ENCODE measurements at regions not wholly inside any gene's neighbourhood (a gene's known extent, or its start where the extent isn't known, plus 50 kb on each side); places are given as distances from the start of the nearest gene placed in this dataset.

GRCh38 chr4:57278780-57279179 is 168.6 kb upstream of the IGFBP7 start:
- TF ChIP-seq, protein P1, sequence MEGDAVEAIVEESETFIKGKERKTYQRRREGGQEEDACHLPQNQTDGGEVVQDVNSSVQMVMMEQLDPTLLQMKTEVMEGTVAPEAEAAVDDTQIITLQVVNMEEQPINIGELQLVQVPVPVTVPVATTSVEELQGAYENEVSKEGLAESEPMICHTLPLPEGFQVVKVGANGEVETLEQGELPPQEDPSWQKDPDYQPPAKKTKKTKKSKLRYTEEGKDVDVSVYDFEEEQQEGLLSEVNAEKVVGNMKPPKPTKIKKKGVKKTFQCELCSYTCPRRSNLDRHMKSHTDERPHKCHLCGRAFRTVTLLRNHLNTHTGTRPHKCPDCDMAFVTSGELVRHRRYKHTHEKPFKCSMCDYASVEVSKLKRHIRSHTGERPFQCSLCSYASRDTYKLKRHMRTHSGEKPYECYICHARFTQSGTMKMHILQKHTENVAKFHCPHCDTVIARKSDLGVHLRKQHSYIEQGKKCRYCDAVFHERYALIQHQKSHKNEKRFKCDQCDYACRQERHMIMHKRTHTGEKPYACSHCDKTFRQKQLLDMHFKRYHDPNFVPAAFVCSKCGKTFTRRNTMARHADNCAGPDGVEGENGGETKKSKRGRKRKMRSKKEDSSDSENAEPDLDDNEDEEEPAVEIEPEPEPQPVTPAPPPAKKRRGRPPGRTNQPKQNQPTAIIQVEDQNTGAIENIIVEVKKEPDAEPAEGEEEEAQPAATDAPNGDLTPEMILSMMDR (IDR thresholded peaks at IDR 0.05) = no peak
- no peaks in the 10 kb centered on the region for H3K9me3 ChIP-seq
- no peak overlapping the region for H3K4me3 ChIP-seq
- H3K27me3 ChIP-seq (ENCODE audit: insufficient read depth in 3 of 3, low read length in 2 of 3) = no peaks in the 10 kb centered on the region
- H3K36me3 ChIP-seq (ENCODE audit: insufficient read depth in 1 of 2, low read depth in 1 of 2) = no peaks in the 10 kb centered on the region
- DNase-seq = no peak
- intact Hi-C loops (cut with DNase I) = no loop called here
- whole genome bisulfite sequencing, 3 donors = 66 to 77% (median 72%) methylated on average over 6 of the region's 6 CpGs
- no peak for ATAC-seq
- no peak overlapping the region for H3K27ac ChIP-seq
- H3K4me1 ChIP-seq = no peaks in the 10 kb centered on the region

- WGBS, 3 donors = 93 to 100% (median 97%) methylated on average over 2 of the region's 2 CpGs
- no peak overlapping the region for H3K4me3 ChIP-seq
- DNase-seq (no peak), ATAC-seq (no peak)
- TF ChIP-seq, protein P1 (IDR thresholded peaks at IDR 0.05) = no peak
- H3K4me1 ChIP-seq = no peaks in the 10 kb centered on the region
- no peaks in the 10 kb centered on the region for H3K9me3 ChIP-seq
- intact Hi-C loops (cut with DNase I) = no loop called here
- no peak overlapping the region for H3K27ac ChIP-seq
- no peaks in the 10 kb centered on the region for H3K27me3 ChIP-seq (ENCODE audit: insufficient read depth in 3 of 3, low read length in 2 of 3)
- no peaks in the 10 kb centered on the region for H3K36me3 ChIP-seq (ENCODE audit: insufficient read depth in 1 of 2, low read depth in 1 of 2)
Measured at GRCh38 chr4:57274082-57274481, 163.9 kb upstream of the IGFBP7 start.

DNA sequence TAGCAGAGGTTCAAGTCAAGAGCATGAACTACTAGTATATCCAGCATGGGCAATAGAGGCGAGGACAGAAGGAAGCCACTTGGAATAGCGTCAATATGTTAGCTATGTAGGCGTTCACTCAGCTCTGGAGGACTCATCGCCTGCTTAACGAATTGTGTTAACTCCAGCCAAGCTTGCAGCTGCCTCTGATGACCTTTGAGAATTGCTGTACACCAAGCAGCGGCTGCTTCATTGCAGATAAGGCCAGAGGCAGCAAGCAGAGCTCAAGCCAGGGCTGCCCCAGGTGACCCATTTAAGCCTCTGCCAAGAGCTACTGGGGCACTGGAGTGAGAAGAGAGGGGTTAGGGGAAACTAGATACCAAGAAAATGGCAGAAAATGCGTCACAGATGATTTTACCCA is 160.2 kb upstream of the IGFBP7 start:
- Histone ChIP-seq H3K4me1 (no peaks in the 10 kb centered on the region), H3K9me3 (no peaks in the 10 kb centered on the region), H3K4me3 (no peak overlapping the region), H3K36me3 (ENCODE audit: insufficient read depth in 1 of 2, low read depth in 1 of 2) (no peaks in the 10 kb centered on the region), H3K27me3 (ENCODE audit: insufficient read depth in 3 of 3, low read length in 2 of 3) (no peaks in the 10 kb centered on the region), H3K27ac (no peak overlapping the region)
- ATAC-seq = peak in 3 of 4 donors; percentile 22 to 68 (median 66)
- intact Hi-C loops (cut with DNase I) = no loop called here
- peak in 1 of 2 donors; percentile 44 for DNase-seq
- WGBS, 3 donors = 8 to 13% (median 13%) methylated on average over 7 of the region's 7 CpGs
- TF ChIP-seq, protein P1 (IDR thresholded peaks at IDR 0.05) = no peak

DNA sequence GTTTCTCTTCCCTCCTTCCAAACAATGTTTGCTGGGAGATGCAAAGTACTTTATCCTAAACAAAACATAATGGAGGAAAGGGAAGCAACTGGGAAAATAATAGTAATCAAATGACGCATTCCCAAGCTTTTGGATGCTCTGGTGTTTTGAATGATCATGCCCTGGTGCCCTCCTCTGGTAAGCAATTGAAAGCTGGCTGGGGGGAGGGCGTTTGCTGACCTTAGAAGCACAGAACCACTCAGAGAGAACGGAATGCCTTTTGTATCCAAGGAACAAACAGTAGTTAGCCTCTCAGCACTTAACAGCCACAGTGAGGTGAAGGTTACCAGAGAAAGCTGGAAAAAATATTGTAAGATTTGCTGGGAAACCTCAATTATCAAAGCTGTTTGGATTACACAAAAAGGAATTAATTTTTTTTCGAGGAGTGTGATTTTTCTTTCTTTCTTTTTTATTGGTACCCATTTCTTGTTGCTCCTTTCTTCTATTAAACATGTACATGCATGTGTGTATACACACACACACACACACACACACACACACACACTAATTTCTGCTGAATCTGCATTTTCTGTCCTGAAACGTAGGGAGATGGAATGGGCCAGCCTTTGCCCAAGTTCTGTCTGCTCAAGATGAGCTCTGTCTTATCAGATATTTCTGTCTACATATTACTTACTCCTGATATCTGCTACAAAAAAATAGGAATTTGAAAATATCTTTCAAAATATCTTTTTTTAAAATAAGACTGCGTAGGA is 155.8 kb upstream of the IGFBP7 start:
- H3K27me3 ChIP-seq (ENCODE audit: insufficient read depth in 3 of 3, low read length in 2 of 3) = no peaks in the 10 kb centered on the region
- no peak for DNase-seq
- H3K27ac ChIP-seq = no peak overlapping the region
- H3K36me3 ChIP-seq (ENCODE audit: insufficient read depth in 1 of 2, low read depth in 1 of 2) = no peaks in the 10 kb centered on the region
- WGBS, 3 donors = 71 to 78% (median 73%) methylated on average over 6 of the region's 6 CpGs
- no peak overlapping the region for H3K4me3 ChIP-seq
- TF ChIP-seq, protein P1 (IDR thresholded peaks at IDR 0.05) = no peak
- ATAC-seq = no peak
- H3K4me1 ChIP-seq = no peaks in the 10 kb centered on the region
- H3K9me3 ChIP-seq = no peaks in the 10 kb centered on the region
- intact Hi-C loops (cut with DNase I) = no loop called here

DNA sequence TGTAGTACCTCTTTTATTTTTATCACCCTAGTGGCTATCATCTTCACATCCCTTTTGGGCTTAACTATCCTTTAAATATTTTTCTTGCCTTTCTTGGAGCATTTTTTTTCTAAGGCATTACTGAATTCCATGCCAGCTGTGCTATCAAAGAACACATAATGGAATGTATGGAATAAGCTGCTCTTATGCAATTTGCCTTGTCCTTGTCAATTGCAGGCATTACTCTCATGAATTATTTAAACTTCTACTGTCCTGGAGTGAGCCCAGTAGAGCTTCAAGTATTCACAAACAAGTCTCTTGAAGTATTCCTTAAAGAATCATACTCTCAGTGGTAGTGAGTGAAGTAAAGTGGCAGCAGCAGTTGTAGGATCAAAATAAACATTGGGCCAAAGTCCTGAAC is 144.6 kb upstream of the IGFBP7 start:
- intact Hi-C loops (cut with DNase I) = no loop called here
- TF ChIP-seq, protein P1 (IDR thresholded peaks at IDR 0.05) = no peak
- no peak for ATAC-seq

More for the DNA sequence above, 144.6 kb upstream of the IGFBP7 start:
- no peak overlapping the region for H3K27ac ChIP-seq
- no peaks in the 10 kb centered on the region for H3K36me3 ChIP-seq (ENCODE audit: insufficient read depth in 1 of 2, low read depth in 1 of 2)
- H3K4me1 ChIP-seq = no peaks in the 10 kb centered on the region
- no peaks in the 10 kb centered on the region for H3K27me3 ChIP-seq (ENCODE audit: insufficient read depth in 3 of 3, low read length in 2 of 3)
- no peak for DNase-seq
- no peaks in the 10 kb centered on the region for H3K9me3 ChIP-seq
- H3K4me3 ChIP-seq = no peak overlapping the region

Data from psoas muscle (tissue), 7 donors.